DMS 273 treated with DMSO at 0.1 percent for 48 hours (cell line): ENCODE measurements at regions not wholly inside any gene's neighbourhood (a gene's known extent, or its start where the extent isn't known, plus 50 kb on each side); places are given as distances from the start of the nearest gene placed in this dataset.
"Not testable (repeated sequence)": the region's sequence is repeated elsewhere in the genome, so short reads cannot be mapped to it uniquely, and the experiment has no call there.

Source experiments
- DNase-seq: peaks from one replicate; lab custom pipeline; 2025; lab: John Stamatoyannopoulos, UW

DNA sequence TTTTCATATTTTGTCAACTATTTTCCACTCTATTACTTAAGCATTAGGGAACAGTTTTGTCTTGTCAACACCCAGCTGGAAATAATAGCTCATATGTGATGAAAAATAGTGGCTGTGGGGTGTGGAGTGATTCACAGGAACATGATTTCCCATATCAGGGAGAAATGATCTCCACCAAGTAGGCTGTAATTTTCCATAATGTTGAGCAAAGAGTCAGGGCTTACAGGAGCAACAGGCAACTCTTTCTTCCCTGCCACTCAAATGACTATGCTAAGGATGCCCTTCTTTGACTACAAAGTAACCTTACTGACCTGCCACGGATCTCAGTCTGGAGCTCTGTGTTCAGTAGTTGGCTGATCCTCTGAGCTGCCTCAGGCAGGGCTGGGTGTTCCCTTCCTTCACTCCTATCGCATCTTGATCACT lies 90.0 kb upstream of the GATB start:
- DNase-seq: no peak

DNA sequence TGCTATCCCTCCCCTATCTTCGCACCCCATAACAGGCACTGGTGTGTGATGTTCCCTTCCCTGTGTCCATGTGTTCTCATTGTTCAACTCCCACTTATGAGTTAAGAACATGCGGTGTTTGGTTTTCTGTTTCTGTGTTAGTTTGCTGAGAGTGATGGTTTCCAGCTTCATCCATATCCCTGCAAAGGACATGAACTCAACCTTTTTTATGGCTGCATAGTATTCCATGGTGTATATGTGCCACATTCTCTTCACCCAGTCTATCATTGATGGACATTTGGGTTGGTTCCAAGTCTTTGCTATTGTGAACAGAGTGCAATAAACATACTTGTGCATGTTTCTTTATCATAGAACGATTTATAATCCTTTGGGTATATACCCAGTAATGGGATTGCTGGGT lies 84.7 kb upstream of the GATB start:
- not testable (repeated sequence) for DNase-seq

- no peak for DNase-seq
These were observed 81.7 kb upstream of the GATB start for GRCh38 chr4:151842430-151843079.

DNA sequence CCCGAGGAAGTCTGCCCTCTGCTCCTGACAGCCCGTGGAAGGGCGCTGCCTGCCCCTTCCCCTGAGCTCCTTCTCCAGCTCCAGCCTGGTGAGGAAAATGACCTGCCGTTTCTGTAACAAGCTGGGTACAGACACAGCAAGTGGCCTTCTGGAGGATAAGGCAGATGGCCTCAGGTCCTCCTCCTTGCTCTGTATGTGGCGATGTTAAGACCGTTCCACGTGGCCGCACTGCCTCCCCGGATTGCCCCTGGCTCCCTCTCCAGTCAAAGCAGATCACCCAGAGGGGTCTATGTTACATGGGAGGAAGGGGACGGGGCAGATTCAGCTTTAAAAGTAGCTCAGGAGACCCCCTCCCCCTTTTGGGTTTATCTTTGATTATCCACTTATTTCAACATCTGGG lies 80.3 kb upstream of the GATB start:
- no peak for DNase-seq

GRCh38 chr4:151835467-151835866 lies 74.7 kb upstream of the GATB start:
- no peak for DNase-seq

GRCh38 chr4:151833174-151833573 lies 72.4 kb upstream of the GATB start:
- no peak for DNase-seq

DNA sequence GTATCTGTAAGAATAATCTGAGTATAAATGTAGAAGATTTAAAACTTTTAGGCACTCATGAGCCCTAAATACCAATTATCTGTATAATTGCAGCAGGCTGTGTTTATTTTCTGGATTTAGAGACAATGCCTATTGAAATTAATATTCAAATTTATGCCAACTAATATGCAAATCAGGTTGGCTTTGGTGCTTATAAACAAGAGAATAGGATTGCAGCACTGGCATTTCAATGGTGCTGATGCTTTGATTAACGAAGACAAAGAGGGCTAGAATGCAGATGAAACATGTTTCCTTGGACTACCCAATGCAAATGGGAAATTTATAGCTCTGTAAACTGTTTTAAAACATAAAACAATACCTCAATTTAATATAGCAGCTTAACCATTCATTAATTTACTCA lies 70.7 kb upstream of the GATB start:
- no peak for DNase-seq

DNA sequence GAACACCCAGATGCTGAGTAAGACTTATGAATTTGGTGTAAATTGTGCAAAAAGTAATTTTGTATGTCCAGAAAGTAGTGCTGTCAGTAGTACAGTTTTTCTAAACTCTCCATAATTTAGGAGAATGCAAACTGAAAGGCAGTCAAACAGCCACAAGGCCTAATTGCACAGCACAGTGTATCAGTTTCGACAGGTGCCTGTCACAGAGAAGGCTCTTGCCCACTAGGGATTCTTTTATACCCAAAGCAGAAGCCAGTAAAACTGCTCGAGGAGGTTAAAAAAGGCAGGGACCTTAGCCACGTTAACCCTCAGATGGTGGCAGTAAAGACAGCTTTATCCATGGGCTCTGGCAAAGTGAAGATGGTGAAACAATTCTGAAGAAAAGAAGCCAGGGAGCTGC lies 69.4 kb upstream of the GATB start:
- DNase-seq: no peak

GRCh38 chr4:151829309-151829708 lies 68.5 kb upstream of the GATB start:
- DNase-seq: no peak

GRCh38 chr4:151824656-151825055 lies 63.8 kb upstream of the GATB start:
- DNase-seq: no peak

DNA sequence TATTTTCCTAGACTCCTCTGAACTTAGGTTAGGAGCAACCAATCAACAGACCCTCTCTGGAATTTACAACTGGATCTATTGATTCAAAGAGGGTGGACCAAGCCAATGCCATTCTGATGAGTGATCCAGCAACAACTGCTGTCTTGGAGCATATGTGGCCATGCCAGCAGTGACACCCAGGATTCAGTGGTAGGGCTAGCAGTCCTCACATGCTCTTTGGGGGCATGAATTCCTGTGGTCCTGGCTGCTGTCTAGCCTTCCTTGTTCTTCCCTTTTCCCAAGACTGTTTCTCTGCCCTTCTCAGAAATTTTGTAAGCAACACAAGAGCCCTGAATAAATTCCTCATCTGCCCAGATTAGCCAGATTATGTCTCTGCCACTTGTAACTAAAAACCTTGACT lies 61.5 kb upstream of the GATB start:
- DNase-seq: no peak

DNA sequence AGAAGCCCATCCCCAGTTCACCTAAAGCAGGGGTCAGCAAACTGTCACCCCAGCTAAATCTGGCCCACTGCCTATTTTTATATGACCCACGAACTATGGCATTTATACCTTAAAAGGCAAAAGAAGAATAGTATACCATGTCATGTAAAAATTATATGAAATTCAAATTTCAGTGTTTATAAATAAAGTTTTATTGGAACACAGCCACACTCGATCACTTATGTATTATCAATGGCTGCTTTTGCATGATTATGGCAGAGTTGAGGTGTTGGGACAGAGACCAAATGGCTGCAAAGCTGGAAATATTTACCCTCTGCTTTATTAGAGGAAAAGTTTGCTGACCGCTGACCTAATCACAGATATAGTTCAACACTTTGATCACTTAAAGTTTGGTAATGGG lies 59.2 kb upstream of the GATB start:
- no peak for DNase-seq

GRCh38 chr4:151811403-151811802 lies 50.6 kb upstream of the GATB start:
- DNase-seq: no peak
